ENCODE measurements at regions not wholly inside any gene's neighbourhood (a gene's known extent, or its start where the extent isn't known, plus 50 kb on each side); places are given as distances from the start of the nearest gene placed in this dataset.
"Not testable (repeated sequence)": the region's sequence is repeated elsewhere in the genome, so short reads cannot be mapped to it uniquely, and the experiment has no call there.

- DNase-seq (ENCODE audit: low read depth in 2 of 3, low spot score in 1 of 3) = not testable (repeated sequence)
These were observed 164.0 kb downstream of the HRH4 start for GRCh38 chr18:24624421-24624820.

- DNase-seq (ENCODE audit: low read depth in 2 of 3, low spot score in 1 of 3) = no peak
These were observed 167.3 kb downstream of the HRH4 start for GRCh38 chr18:24627644-24628315.

GRCh38 chr18:24628326-24628725 lies 167.9 kb downstream of the HRH4 start:
- DNase-seq (ENCODE audit: low read depth in 2 of 3, low spot score in 1 of 3) = no peak

GRCh38 chr18:24629921-24630320 lies 169.5 kb downstream of the HRH4 start:
- DNase-seq (ENCODE audit: low read depth in 2 of 3, low spot score in 1 of 3) = no peak

GRCh38 chr18:24630346-24630880 lies 170.0 kb downstream of the HRH4 start:
- no peak for DNase-seq (ENCODE audit: low read depth in 2 of 3, low spot score in 1 of 3)

GRCh38 chr18:24631243-24632025 lies 171.0 kb downstream of the HRH4 start:
- DNase-seq (ENCODE audit: low read depth in 2 of 3, low spot score in 1 of 3) = peak in 1 of 3 donors; percentile 1

GRCh38 chr18:24632158-24632988 lies 171.9 kb downstream of the HRH4 start:
- no peak for DNase-seq (ENCODE audit: low read depth in 2 of 3, low spot score in 1 of 3)

- DNase-seq (ENCODE audit: low read depth in 2 of 3, low spot score in 1 of 3) = no peak
These were observed 172.7 kb downstream of the HRH4 start for GRCh38 chr18:24633121-24633520.

GRCh38 chr18:24649571-24649970 lies 189.1 kb downstream of the HRH4 start:
- no peak for DNase-seq (ENCODE audit: low read depth in 2 of 3, low spot score in 1 of 3)

- no peak for DNase-seq (ENCODE audit: low read depth in 2 of 3, low spot score in 1 of 3)
These were observed 191.0 kb downstream of the HRH4 start for GRCh38 chr18:24651434-24651833.

GRCh38 chr18:24656050-24656449 lies 195.6 kb downstream of the HRH4 start:
- no peak for DNase-seq (ENCODE audit: low read depth in 2 of 3, low spot score in 1 of 3)

GRCh38 chr18:24656551-24657443 lies 196.4 kb downstream of the HRH4 start:
- no peak for DNase-seq (ENCODE audit: low read depth in 2 of 3, low spot score in 1 of 3)

GRCh38 chr18:24657444-24657842 lies 197.0 kb downstream of the HRH4 start:
- no peak for DNase-seq (ENCODE audit: low read depth in 2 of 3, low spot score in 1 of 3)

- no peak for DNase-seq (ENCODE audit: low read depth in 2 of 3, low spot score in 1 of 3)
These were observed 197.9 kb downstream of the HRH4 start for GRCh38 chr18:24658302-24658701.

GRCh38 chr18:24659827-24660720 lies 199.6 kb downstream of the HRH4 start:
- DNase-seq (ENCODE audit: low read depth in 2 of 3, low spot score in 1 of 3) = no peak

GRCh38 chr18:24660956-24661355 lies 200.5 kb downstream of the HRH4 start:
- DNase-seq (ENCODE audit: low read depth in 2 of 3, low spot score in 1 of 3) = no peak

- no peak for DNase-seq (ENCODE audit: low read depth in 2 of 3, low spot score in 1 of 3)
These were observed 202.0 kb downstream of the HRH4 start for GRCh38 chr18:24662412-24662821.

- DNase-seq (ENCODE audit: low read depth in 2 of 3, low spot score in 1 of 3) = no peak
These were observed 202.6 kb downstream of the HRH4 start for GRCh38 chr18:24663026-24663425.

- DNase-seq (ENCODE audit: low read depth in 2 of 3, low spot score in 1 of 3) = no peak
These were observed 208.6 kb downstream of the HRH4 start for GRCh38 chr18:24669015-24669414.
